ENCODE measurements at regions not wholly inside any gene's neighbourhood (a gene's known extent, or its start where the extent isn't known, plus 50 kb on each side); places are given as distances from the start of the nearest gene placed in this dataset.

DNA sequence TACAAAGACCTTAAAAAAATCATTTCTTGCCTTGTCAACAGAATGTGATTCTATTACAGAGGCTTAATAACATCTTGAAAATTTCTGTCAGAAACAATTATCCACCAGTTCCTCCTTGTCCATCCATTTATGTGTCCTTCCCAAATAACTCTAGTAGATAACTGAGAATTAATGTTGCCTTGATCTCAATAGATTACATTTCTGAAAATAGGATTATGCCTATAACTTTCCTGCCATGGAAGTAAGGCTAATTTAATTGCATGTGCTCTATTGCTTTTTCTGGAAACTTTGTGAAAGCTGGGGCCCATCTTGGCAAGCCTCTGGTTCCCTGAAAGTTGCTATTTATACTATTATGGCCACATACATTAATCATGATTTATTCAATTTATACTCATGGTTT lies 76.2 kb upstream of the UNC5C start:
- TF ChIP-seq, protein P1, sequence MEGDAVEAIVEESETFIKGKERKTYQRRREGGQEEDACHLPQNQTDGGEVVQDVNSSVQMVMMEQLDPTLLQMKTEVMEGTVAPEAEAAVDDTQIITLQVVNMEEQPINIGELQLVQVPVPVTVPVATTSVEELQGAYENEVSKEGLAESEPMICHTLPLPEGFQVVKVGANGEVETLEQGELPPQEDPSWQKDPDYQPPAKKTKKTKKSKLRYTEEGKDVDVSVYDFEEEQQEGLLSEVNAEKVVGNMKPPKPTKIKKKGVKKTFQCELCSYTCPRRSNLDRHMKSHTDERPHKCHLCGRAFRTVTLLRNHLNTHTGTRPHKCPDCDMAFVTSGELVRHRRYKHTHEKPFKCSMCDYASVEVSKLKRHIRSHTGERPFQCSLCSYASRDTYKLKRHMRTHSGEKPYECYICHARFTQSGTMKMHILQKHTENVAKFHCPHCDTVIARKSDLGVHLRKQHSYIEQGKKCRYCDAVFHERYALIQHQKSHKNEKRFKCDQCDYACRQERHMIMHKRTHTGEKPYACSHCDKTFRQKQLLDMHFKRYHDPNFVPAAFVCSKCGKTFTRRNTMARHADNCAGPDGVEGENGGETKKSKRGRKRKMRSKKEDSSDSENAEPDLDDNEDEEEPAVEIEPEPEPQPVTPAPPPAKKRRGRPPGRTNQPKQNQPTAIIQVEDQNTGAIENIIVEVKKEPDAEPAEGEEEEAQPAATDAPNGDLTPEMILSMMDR (IDR thresholded peaks at IDR 0.05) = no peak
- TF ChIP-seq CREB1 (CRISPR knock-in tag; IDR thresholded peaks at IDR 0.05) (no peak), GABPB1 (CRISPR knock-in tag; IDR thresholded peaks at IDR 0.05) (no peak)
- TF ChIP-seq, protein P2, sequence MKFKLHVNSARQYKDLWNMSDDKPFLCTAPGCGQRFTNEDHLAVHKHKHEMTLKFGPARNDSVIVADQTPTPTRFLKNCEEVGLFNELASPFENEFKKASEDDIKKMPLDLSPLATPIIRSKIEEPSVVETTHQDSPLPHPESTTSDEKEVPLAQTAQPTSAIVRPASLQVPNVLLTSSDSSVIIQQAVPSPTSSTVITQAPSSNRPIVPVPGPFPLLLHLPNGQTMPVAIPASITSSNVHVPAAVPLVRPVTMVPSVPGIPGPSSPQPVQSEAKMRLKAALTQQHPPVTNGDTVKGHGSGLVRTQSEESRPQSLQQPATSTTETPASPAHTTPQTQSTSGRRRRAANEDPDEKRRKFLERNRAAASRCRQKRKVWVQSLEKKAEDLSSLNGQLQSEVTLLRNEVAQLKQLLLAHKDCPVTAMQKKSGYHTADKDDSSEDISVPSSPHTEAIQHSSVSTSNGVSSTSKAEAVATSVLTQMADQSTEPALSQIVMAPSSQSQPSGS (CRISPR knock-in tag; IDR thresholded peaks at IDR 0.05; ENCODE audit: borderline replicate concordance, low read depth) = no peak

All from WTC11 (cell line).